ENCODE measurements at regions not wholly inside any gene's neighbourhood (a gene's known extent, or its start where the extent isn't known, plus 50 kb on each side); places are given as distances from the start of the nearest gene placed in this dataset.

- ATAC-seq (ENCODE audit: low read depth) (no peak), DNase-seq (no peak)
- no peaks in the 10 kb centered on the region for H3K79me1 ChIP-seq (ENCODE audit: low read depth in 1 of 2, low read length in 2 of 2)
- H2AFZ ChIP-seq (replicated peaks; ENCODE audit: low read length, poor library complexity) = no peak overlapping the region
- no peaks in the 10 kb centered on the region for H3K36me3 ChIP-seq (ENCODE audit: control insufficient read depth, insufficient read depth, low read length)
- H3K27ac ChIP-seq (ENCODE audit: insufficient read depth, low read length) = no peak overlapping the region
- H2BK15ac ChIP-seq (ENCODE audit: low read depth, low read length) = no peak overlapping the region
- H2AK9ac ChIP-seq (replicated peaks; ENCODE audit: low read depth, low read length, poor library complexity) = no peak overlapping the region
- CTCF ChIA-PET = interaction anchor here (0.6 kb wide), 1 partner anchor 11 kb away, joined by 4 read pairs; no protein-coding TSS in a partner anchor
- WGBS, 2 experiments (ENCODE audit: extremely low coverage in 2 of 2, insufficient read length in 1 of 2) = 17% methylated on average over 3 of the region's 4 CpGs; no CpG with 5 or more reads in 1 of the 2 experiments
- no peak overlapping the region for H2AK5ac ChIP-seq (ENCODE audit: low read depth, low read length)
- H3K4me3 ChIP-seq (ENCODE audit: insufficient read depth, low read depth, low read length) = no peak overlapping the region
- H3K4ac ChIP-seq (ENCODE audit: low read depth, low read length) = no peak overlapping the region
- no peak overlapping the region for H2BK120ac ChIP-seq (ENCODE audit: low read depth, low read length)
- no peaks in the 10 kb centered on the region for H4K20me1 ChIP-seq (ENCODE audit: insufficient read depth, low read length)
- H3K9ac ChIP-seq (ENCODE audit: low read depth, low read length) = no peak overlapping the region
- no peak for TF ChIP-seq USF2 (IDR thresholded peaks at IDR 0.05; ENCODE audit: low read depth, low read length)
- TF ChIP-seq CHD1 (IDR thresholded peaks at IDR 0.05; ENCODE audit: low read depth, low read length) = no peak
- TF ChIP-seq RAD21 (IDR thresholded peaks at IDR 0.05; ENCODE audit: low read length) = no peak
- no peak for TF ChIP-seq RCOR1 (IDR thresholded peaks at IDR 0.05; ENCODE audit: insufficient replicate concordance, low read length)
- no peak for TF ChIP-seq CTCF (conservative IDR thresholded peaks at IDR 0.05; ENCODE audit: low read depth, low read length)
- no peak for TF ChIP-seq CEBPB (IDR thresholded peaks at IDR 0.05; ENCODE audit: low read depth, low read length)
- no peak for TF ChIP-seq RFX5 (IDR thresholded peaks at IDR 0.05; ENCODE audit: low read depth, low read length)
- no peak overlapping the region for H3K23ac ChIP-seq (ENCODE audit: low read depth, low read length)
- dilution Hi-C loops (cut with HindIII; ENCODE audit: low sequenced_read_pairs, unreplicated experiment) = no loop called here
- in situ Hi-C loops (cut with MboI; ENCODE audit: low sequenced_read_pairs) = no loop called here
- no peak overlapping the region for H4K5ac ChIP-seq (ENCODE audit: low read depth, low read length)
- H3K56ac ChIP-seq (ENCODE audit: extremely low read depth, insufficient read depth, low read length) = no peak overlapping the region
- POLR2A ChIA-PET (ENCODE audit: unreplicated experiment) = no interaction called here
- intact Hi-C loops (cut with micrococcal nuclease) = no loop called here
- H4K8ac ChIP-seq (ENCODE audit: low read depth in 2 of 2, low read length in 2 of 2) = no peak overlapping the region
- H3K9me3 ChIP-seq (ENCODE audit: control insufficient read depth, insufficient read depth, low read length) = no peaks in the 10 kb centered on the region
- no peaks in the 10 kb centered on the region for H3K9me1 ChIP-seq (ENCODE audit: insufficient read depth, low read length)
- H3K18ac ChIP-seq (ENCODE audit: low read depth, low read length) = no peak overlapping the region
- no TSS peak for BruUV-seq (replicated peaks)
- no peak overlapping the region for H3K14ac ChIP-seq (replicated peaks; ENCODE audit: low read depth, low read length)
- H2BK5ac ChIP-seq (ENCODE audit: low read depth, low read length, poor library complexity, severe bottlenecking) = no peak overlapping the region
- peaks cover 1% of the 10 kb centered on the region for H3K27me3 ChIP-seq (ENCODE audit: control insufficient read depth, insufficient read depth, low read length)
- no peaks in the 10 kb centered on the region for H3K4me1 ChIP-seq (ENCODE audit: control insufficient read depth, insufficient read depth, low read length)
- H3K4me2 ChIP-seq (ENCODE audit: low read depth, low read length) = no peak overlapping the region
- no peak overlapping the region for H4K91ac ChIP-seq (ENCODE audit: insufficient read depth, low read depth, low read length)
- no peak overlapping the region for H2BK20ac ChIP-seq (ENCODE audit: low read depth, low read length)
Measured at GRCh38 chr16:51657848-51658247, 506.8 kb upstream of the SALL1 start.

Data from IMR-90 (cell line).